ENCODE measurements at regions not wholly inside any gene's neighbourhood (a gene's known extent, or its start where the extent isn't known, plus 50 kb on each side); places are given as distances from the start of the nearest gene placed in this dataset.

GRCh38 chr5:6961123-6961522, 247.9 kb downstream of the TENT4A start:
- Histone ChIP-seq H4K5ac (ENCODE audit: insufficient read length, low read depth, low read length) (no peak overlapping the region), H3K4ac (replicated peaks; ENCODE audit: insufficient read length, low read depth, low read length) (no peak overlapping the region), H4K91ac (replicated peaks; ENCODE audit: insufficient read length, low read length) (no peak overlapping the region), H3K4me3 (ENCODE audit: extremely low read depth in 1 of 4, insufficient read depth in 2 of 4, low read depth in 3 of 4, low read length in 4 of 4) (no peak overlapping the region), H3K9ac (replicated peaks in 1 of 4; ENCODE audit: extremely low read depth in 1 of 4, low read depth in 3 of 4, low read length in 3 of 4) (no peak overlapping the region), H2AK5ac (ENCODE audit: low read depth, low read length) (no peak overlapping the region), H3K14ac (ENCODE audit: insufficient read length) (no peak overlapping the region), H3K9me3 (ENCODE audit: insufficient read depth in 2 of 2, low read depth in 1 of 2, low read length in 1 of 2) (no peaks in the 10 kb centered on the region), H4K8ac (ENCODE audit: extremely low read depth, insufficient read depth, low read length) (no peak overlapping the region), H3K36me3 (ENCODE audit: control insufficient read depth in 2 of 4, insufficient read depth in 4 of 4, low read length in 3 of 4) (no peaks in the 10 kb centered on the region), H2AFZ (ENCODE audit: low read length) (no peak overlapping the region), H2BK120ac (replicated peaks; ENCODE audit: low read depth, low read length) (no peak overlapping the region), H2BK15ac (ENCODE audit: low read length) (no peak overlapping the region), H3K4me1 (replicated peaks in 1 of 4; ENCODE audit: control insufficient read depth in 3 of 4, insufficient read depth in 4 of 4, low read length in 3 of 4) (no peaks in the 10 kb centered on the region), H3K79me2 (ENCODE audit: control insufficient read depth in 1 of 2, insufficient read depth in 2 of 2, low read length in 2 of 2) (no peaks in the 10 kb centered on the region), H4K20me1 (replicated peaks in 1 of 2; ENCODE audit: control insufficient read depth in 1 of 2, insufficient read depth in 2 of 2, low read length in 2 of 2) (peaks cover 0 to 3% of the 10 kb centered on the region in 2 experiments), H3K23me2 (ENCODE audit: low read depth, low read length) (peaks cover 3% of the 10 kb centered on the region; the same call in 1 of the 2 replicates), H3K4me2 (ENCODE audit: insufficient read depth in 1 of 2, low read depth in 2 of 2, low read length in 2 of 2) (no peak overlapping the region), H2BK5ac (ENCODE audit: low read depth, low read length) (no peak overlapping the region), H3K27me3 (replicated peaks in 1 of 4; ENCODE audit: control insufficient read depth in 3 of 4, extremely low read depth in 1 of 4, insufficient read depth in 3 of 4, low read length in 3 of 4) (no peaks in the 10 kb centered on the region), H2BK12ac (ENCODE audit: low read depth, low read length) (no peak overlapping the region), H3K23ac (ENCODE audit: insufficient read length) (no peak overlapping the region), H3K27ac (ENCODE audit: low read depth, low read length) (no peak overlapping the region), H3K79me1 (ENCODE audit: low read depth, low read length) (no peaks in the 10 kb centered on the region; the same call in 1 of the 2 replicates), H3K56ac (replicated peaks; ENCODE audit: insufficient read length, low read depth, low read length) (no peak overlapping the region), H3K18ac (ENCODE audit: extremely low read depth, low read length) (no peak overlapping the region), H2BK20ac (ENCODE audit: low read length) (no peak overlapping the region)
- 83% methylated on average over 2 of the region's 2 CpGs; no CpG with 5 or more reads in 1 of the 2 experiments for WGBS, 2 experiments (ENCODE audit: extremely low coverage in 1 of 2, insufficient coverage in 1 of 2, insufficient read length in 1 of 2, insufficient replicate concordance in 2 of 2, low coverage in 1 of 2, low lambda C conversion rate in 2 of 2, missing lambda C conversion rate in 1 of 2)
- TF ChIP-seq RXRA (IDR thresholded peaks at IDR 0.05; ENCODE audit: insufficient read depth, low read depth, low read length) (no peak), RFX5 (IDR thresholded peaks at IDR 0.05; ENCODE audit: borderline replicate concordance, low read depth, low read length) (no peak), ZNF274 (IDR thresholded peaks at IDR 0.05; ENCODE audit: borderline replicate concordance, extremely low read depth, low read length) (no peak), SP4 (IDR thresholded peaks at IDR 0.05; ENCODE audit: low read length) (no peak), POLR2A (IDR thresholded peaks at IDR 0.05; ENCODE audit: control extremely low read depth in 1 of 2, low read depth in 2 of 2, low read length in 2 of 2) (no peak), YY1 (IDR thresholded peaks at IDR 0.05; ENCODE audit: low read depth, low read length) (no peak), NANOG (IDR thresholded peaks at IDR 0.05; ENCODE audit: insufficient read depth, low read depth, low read length, poor library complexity, severe bottlenecking) (no peak), CBX5 (IDR thresholded peaks at IDR 0.05; ENCODE audit: low read depth, low read length) (no peak), FOSL1 (IDR thresholded peaks at IDR 0.05; ENCODE audit: insufficient read depth, low read depth, low read length) (no peak), CTCF (IDR thresholded peaks at IDR 0.05; ENCODE audit: control extremely low read depth in 1 of 3, insufficient read depth in 1 of 3, low read depth in 1 of 3, low read length in 3 of 3) (no peak), TEAD4 (IDR thresholded peaks at IDR 0.05; ENCODE audit: low read depth, low read length) (no peak), SUZ12 (IDR thresholded peaks at IDR 0.05; ENCODE audit: low read length) (no peak), MAX (IDR thresholded peaks at IDR 0.05) (no peak)
- ChIA-PET POLR2A (ENCODE audit: partially characterized antibody) (no interaction called here), CTCF (ENCODE audit: partially characterized antibody) (no interaction called here)
- DNase-seq (ENCODE audit: low read depth in 1 of 2, low spot score in 2 of 2) (no peak), FAIRE-seq (no peak)

Measured in H1 (cell line).